ENCODE measurements at regions not wholly inside any gene's neighbourhood (a gene's known extent, or its start where the extent isn't known, plus 50 kb on each side); places are given as distances from the start of the nearest gene placed in this dataset.
"Not testable (repeated sequence)": the region's sequence is repeated elsewhere in the genome, so short reads cannot be mapped to it uniquely, and the experiment has no call there.

- DNase-seq, result no peak
Observed at GRCh38 chr1:199058281-199058680, 419.4 kb downstream of the PTPRC start.

GRCh38 chr1:199064971-199065370, 426.1 kb downstream of the PTPRC start:
- no peak for DNase-seq

GRCh38 chr1:199067483-199067882, 428.6 kb downstream of the PTPRC start:
- DNase-seq, result no peak

- no peak for DNase-seq
Observed at GRCh38 chr1:199071080-199071479, 432.2 kb downstream of the PTPRC start.

- DNase-seq, result no peak
Observed at GRCh38 chr1:199073166-199073565, 434.3 kb downstream of the PTPRC start.

GRCh38 chr1:199075792-199076191, 437.0 kb downstream of the PTPRC start:
- DNase-seq, result no peak

GRCh38 chr1:199079994-199080393, 441.2 kb downstream of the PTPRC start:
- no peak for DNase-seq

GRCh38 chr1:199081739-199082138, 442.9 kb downstream of the PTPRC start:
- no peak for DNase-seq

GRCh38 chr1:199082778-199083389, 444.0 kb downstream of the PTPRC start:
- no peak for DNase-seq

GRCh38 chr1:199083680-199084079, 444.8 kb downstream of the PTPRC start:
- DNase-seq, result no peak

- no peak for DNase-seq
Observed at GRCh38 chr1:199084293-199084692, 445.5 kb downstream of the PTPRC start.

GRCh38 chr1:199085903-199086302, 447.1 kb downstream of the PTPRC start:
- no peak for DNase-seq

- DNase-seq, result no peak
Observed at GRCh38 chr1:199087144-199087543, 448.3 kb downstream of the PTPRC start.

GRCh38 chr1:199089393-199090122, 450.7 kb downstream of the PTPRC start:
- DNase-seq, result peak in 1 of 2 experiments; percentile 24

- not testable (repeated sequence) for DNase-seq
Observed at GRCh38 chr1:199095628-199096027, 456.8 kb downstream of the PTPRC start.

GRCh38 chr1:199096591-199096990, 457.8 kb downstream of the PTPRC start:
- DNase-seq, result no peak

- DNase-seq, result no peak
Observed at GRCh38 chr1:199098468-199098867, 459.6 kb downstream of the PTPRC start.

GRCh38 chr1:199101139-199101538, 462.3 kb downstream of the PTPRC start:
- DNase-seq, result no peak

- no peak for DNase-seq
Observed at GRCh38 chr1:199101635-199102034, 462.8 kb downstream of the PTPRC start.

GRCh38 chr1:199102239-199102638, 463.4 kb downstream of the PTPRC start:
- DNase-seq, result no peak

- no peak for DNase-seq
Observed at GRCh38 chr1:199109160-199109559, 470.3 kb downstream of the PTPRC start.

- no peak for DNase-seq
Observed at GRCh38 chr1:199112365-199112764, 473.5 kb downstream of the PTPRC start.

GRCh38 chr1:199113265-199113869, 474.5 kb downstream of the PTPRC start:
- DNase-seq, result peak; percentile 56 to 60

GRCh38 chr1:199116488-199116887, 477.6 kb downstream of the PTPRC start:
- DNase-seq, result no peak

All from stimulated activated CD4-positive, alpha-beta T cell treated with anti-CD3 and anti-CD28 coated beads, Interleukin-4, amount 100 ng/mL, for 4 hours (primary cell).